Neural cell (in vitro differentiated cells): ENCODE measurements at regions not wholly inside any gene's neighbourhood (a gene's known extent, or its start where the extent isn't known, plus 50 kb on each side); places are given as distances from the start of the nearest gene placed in this dataset.

Source experiments
- H2AFZ ChIP-seq: fragments of 200-600, 300-800 bp; sonication (generic), shearing (Covaris generic); 2 replicates; pipeline ENCODE4 v1.6.0; 2014; ENCODE audit warnings: low read depth, mild to moderate bottlenecking, antibody characterized with exemption, low read length, moderate library complexity
- H3F3A ChIP-seq: fragments of 200-600 bp; shearing (Covaris generic); 2 replicates; pipeline ENCODE4 v1.6.1; 2016; ENCODE audit warnings: mild to moderate bottlenecking, moderate library complexity, mixed read lengths, antibody characterized with exemption, low read length; ENCODE audit not compliant: insufficient read depth, poor library complexity, severe bottlenecking
- H3K27ac ChIP-seq: fragments of 200-600, 300-800 bp; sonication (generic), shearing (Covaris generic); 2 replicates; pipeline ENCODE4 v1.5.1; 2014; ENCODE audit warnings: mild to moderate bottlenecking, low read length, moderate library complexity
- H3K27me3 ChIP-seq: fragments of 300-800, 200-600 bp; sonication (generic), shearing (Covaris generic); 2 replicates; pipeline ENCODE4 v1.6.0; 2014; ENCODE audit warnings: mild to moderate bottlenecking, low read depth, low read length, moderate library complexity; ENCODE audit not compliant: insufficient read depth
- H3K36me3 ChIP-seq: fragments of 300-800, 200-600 bp; sonication (generic), shearing (Covaris generic); 2 replicates; pipeline ENCODE4 v1.5.1; 2014; ENCODE audit warnings: mild to moderate bottlenecking, antibody characterized with exemption, low read length, moderate library complexity; ENCODE audit not compliant: insufficient read depth
- H3K4me2 ChIP-seq: fragments of 300-800, 200-600 bp; sonication (generic), shearing (Covaris generic); 2 replicates; pipeline ENCODE4 v1.6.0; 2014; ENCODE audit warnings: mild to moderate bottlenecking, low read length
- H3K4me3 ChIP-seq: fragments of 300-800, 200-600 bp; sonication (generic), shearing (Covaris generic); 2 replicates; pipeline ENCODE4 v1.5.1; 2014; ENCODE audit warnings: mild to moderate bottlenecking, low read length, moderate library complexity
- H3K79me2 ChIP-seq: fragments of 200-600 bp; shearing (Covaris generic); replicated peaks from 2 replicates; pipeline ENCODE4 v1.6.0; 2014; ENCODE audit warnings: mild to moderate bottlenecking, low read length, moderate library complexity; ENCODE audit not compliant: insufficient read depth
- H3K9ac ChIP-seq: fragments of 300-800, 200-600 bp; sonication (generic), shearing (Covaris generic); 2 replicates; pipeline ENCODE4 v1.6.1; 2016; ENCODE audit warnings: mild to moderate bottlenecking, low read length, mixed read lengths
- H3K9me2 ChIP-seq: fragments of 200-600 bp; shearing (Covaris generic); 2 replicates; pipeline ENCODE4 v1.6.1; 2016; ENCODE audit warnings: mild to moderate bottlenecking, low read length, mixed read lengths; ENCODE audit not compliant: insufficient read depth
- H3K9me3 ChIP-seq: fragments of 200-600, 300-800 bp; sonication (generic), shearing (Covaris generic); 2 replicates; pipeline ENCODE4 v1.6.1; 2016; ENCODE audit warnings: mild to moderate bottlenecking, mixed run types, low read length, moderate library complexity, mixed read lengths
- H4K20me1 ChIP-seq: fragments of 200-600 bp; shearing (Covaris generic); 2 replicates; pipeline ENCODE4 v1.6.1; 2016; ENCODE audit warnings: mild to moderate bottlenecking, mixed run types; ENCODE audit not compliant: insufficient read depth
- CTCF ChIP-seq: fragments of 450-650 bp; IDR thresholded peaks from 2 replicates; pipeline ENCODE4 v1.5.1; 2014; ENCODE audit warnings: antibody characterized with exemption, mild to moderate bottlenecking, moderate library complexity; ENCODE audit not compliant: poor library complexity, severe bottlenecking
- EP300 ChIP-seq: fragments of 450-650 bp; conservative IDR thresholded peaks from 2 replicates; pipeline ENCODE4 v1.6.1; 2014; ENCODE audit warnings: antibody characterized with exemption, mild to moderate bottlenecking, moderate library complexity; ENCODE audit not compliant: poor library complexity, severe bottlenecking
- EZH2 ChIP-seq: fragments of 200-600, 300-800 bp; shearing (Covaris generic), sonication (generic); IDR thresholded peaks from 2 replicates; pipeline ENCODE4 v1.6.1; 2014; ENCODE audit warnings: antibody characterized with exemption, low read length, borderline replicate concordance, mild to moderate bottlenecking; ENCODE audit not compliant: insufficient read depth, poor library complexity, severe bottlenecking
- MXI1 ChIP-seq: fragments of 450-650 bp; conservative IDR thresholded peaks from 2 replicates; pipeline ENCODE4 v1.6.1; 2014; ENCODE audit warnings: antibody characterized with exemption, mild to moderate bottlenecking; ENCODE audit not compliant: poor library complexity, severe bottlenecking
- POLR2AphosphoS5 ChIP-seq: IDR thresholded peaks from 2 replicates; pipeline ENCODE4 v1.6.1; 2012
- RAD21 ChIP-seq: fragments of 450-650 bp; conservative IDR thresholded peaks from 2 replicates; pipeline ENCODE4 v1.6.1; 2014; ENCODE audit warnings: antibody characterized with exemption, mild to moderate bottlenecking, moderate library complexity
- REST ChIP-seq: IDR thresholded peaks from 2 replicates; pipeline ENCODE4 v1.6.1; 2012; ENCODE audit warnings: borderline replicate concordance
- SMC3 ChIP-seq: fragments of 450-650 bp; conservative IDR thresholded peaks from 2 replicates; pipeline ENCODE4 v1.6.1; 2014; ENCODE audit warnings: antibody characterized with exemption, mild to moderate bottlenecking, moderate library complexity; ENCODE audit not compliant: poor library complexity
- TAF1 ChIP-seq: IDR thresholded peaks from 2 replicates; pipeline ENCODE4 v1.6.1; 2012; ENCODE audit warnings: low read depth

- no peak overlapping the region for H3K4me2 ChIP-seq
These were observed 73.9 kb downstream of the LSM3 start for GRCh38 chr3:14252321-14253021.

GRCh38 chr3:14253022-14253706 is 74.5 kb downstream of the LSM3 start:
- Histone ChIP-seq H3K9me3 (no peaks in the 10 kb centered on the region), H3K4me2 (no peak overlapping the region), H3K79me2 (no peaks in the 10 kb centered on the region), H3K36me3 (no peaks in the 10 kb centered on the region), H3K9ac (no peak overlapping the region), H3K9me2 (no peaks in the 10 kb centered on the region), H2AFZ (no peak overlapping the region), H3K4me3 (no peak overlapping the region), H3K27ac (no peak overlapping the region), H4K20me1 (no peaks in the 10 kb centered on the region), H3F3A (no peaks in the 10 kb centered on the region), H3K27me3 (no peaks in the 10 kb centered on the region)
- TF ChIP-seq EP300 = no peak
- no peak for TF ChIP-seq MXI1
- no peak for TF ChIP-seq REST
- no peak for TF ChIP-seq EZH2
- no peak for TF ChIP-seq POLR2AphosphoS5
- no peak for TF ChIP-seq SMC3
- TF ChIP-seq TAF1 = no peak
- no peak for TF ChIP-seq RAD21

More at GRCh38 chr3:14252321-14253021, 73.9 kb downstream of the LSM3 start:
- Histone ChIP-seq H3K27me3 (no peaks in the 10 kb centered on the region), H4K20me1 (no peaks in the 10 kb centered on the region), H3K36me3 (no peaks in the 10 kb centered on the region), H3K9me3 (no peaks in the 10 kb centered on the region), H3K4me3 (no peak overlapping the region), H3K27ac (no peak overlapping the region), H3K9me2 (no peaks in the 10 kb centered on the region), H3K79me2 (no peaks in the 10 kb centered on the region), H3K9ac (no peak overlapping the region), H3F3A (no peaks in the 10 kb centered on the region), H2AFZ (no peak overlapping the region)
- TF ChIP-seq REST (no peak), EZH2 (no peak), EP300 (no peak), CTCF (no peak)
